Caco-2 (cell line): ENCODE measurements at regions not wholly inside any gene's neighbourhood (a gene's known extent, or its start where the extent isn't known, plus 50 kb on each side); places are given as distances from the start of the nearest gene placed in this dataset.

Experiments used
- BruUV-seq: library from RNA; stranded (reverse); fragments of 400-500 nt; replicated peaks from 2 replicates; lab custom pipeline; 2021; lab: Mats Ljungman, UMichigan
- CTCF ChIA-PET: fragments of 300-600 bp; sonication (Branson Sonifier 250); formaldehyde crosslinking; loops from one replicate; lab custom pipeline; 2022; ENCODE audit warnings: antibody characterized with exemption; lab: Charles Lee
- POLR2A ChIA-PET: fragments of 300-600 bp; sonication (Branson Sonifier 250); formaldehyde crosslinking; loops from one replicate; lab custom pipeline; 2022; ENCODE audit warnings: antibody characterized with exemption; lab: Charles Lee
- DNase-seq, 2 experiments: peaks; one replicate each; pipeline versions ENCODE4 v3.0.0 to v3.0.0-alpha.2; 2020 to 2022
- H3K27me3 ChIP-seq: replicated peaks from 2 replicates; pipeline ENCODE4 v1.6.0; 2011; ENCODE audit warnings: low read length; ENCODE audit not compliant: control insufficient read depth, insufficient read depth
- H3K36me3 ChIP-seq: 2 replicates; pipeline ENCODE4 v1.5.1; 2011; ENCODE audit warnings: low read length; ENCODE audit not compliant: control insufficient read depth, insufficient read depth
- H3K4me1 ChIP-seq: fragments of 250-450 bp; sonication (Bioruptor Pico); 2 replicates; pipeline ENCODE4 v1.5.1; 2020; ENCODE audit warnings: mild to moderate bottlenecking
- H3K4me3 ChIP-seq: 2 replicates; pipeline ENCODE4 v1.5.1; 2011; ENCODE audit warnings: low read depth, mild to moderate bottlenecking, control low read depth, low read length
- H3K9me3 ChIP-seq: fragments of 250-450 bp; sonication (Bioruptor Pico); 2 replicates; pipeline ENCODE4 v1.5.1; 2020; ENCODE audit warnings: mild to moderate bottlenecking, moderate library complexity
- H3K27ac Mint-ChIP-seq: one replicate; pipeline ENCODE4 v1.8.0; 2022; ENCODE audit warnings: mixed read lengths; ENCODE audit not compliant: unreplicated experiment
- H3K27me3 Mint-ChIP-seq: one replicate; pipeline ENCODE4 v1.8.0; 2022; ENCODE audit warnings: mixed read lengths; ENCODE audit not compliant: insufficient read depth, unreplicated experiment
- H3K36me3 Mint-ChIP-seq: one replicate; pipeline ENCODE4 v1.8.0; 2022; ENCODE audit warnings: mild to moderate bottlenecking, mixed read lengths; ENCODE audit not compliant: insufficient read depth, unreplicated experiment
- H3K4me1 Mint-ChIP-seq: one replicate; pipeline ENCODE4 v1.8.0; 2022; ENCODE audit warnings: low read depth, mixed read lengths; ENCODE audit not compliant: unreplicated experiment
- H3K4me3 Mint-ChIP-seq: one replicate; pipeline ENCODE4 v1.8.0; 2022; ENCODE audit warnings: mild to moderate bottlenecking, moderate library complexity, mixed read lengths; ENCODE audit not compliant: unreplicated experiment
- H3K9me3 Mint-ChIP-seq: one replicate; pipeline ENCODE4 v1.8.0; 2022; ENCODE audit warnings: mixed read lengths; ENCODE audit not compliant: unreplicated experiment
- intact Hi-C: fragments of 100-400 bp; cut with micrococcal nuclease; formaldehyde crosslinking; loops from one replicate; pipeline ENCODE4 v1.10.0; 2022; ENCODE audit not compliant: unreplicated experiment
- TF ChIP-seq, protein P1 (sequence below), 2 experiments: fragments of 200-600 bp in 1 of 2; IDR thresholded peaks; 1 replicate in 1 of 2; 2 replicates in 1 of 2; pipeline versions ENCODE4 v1.5.1 to v1.8.0; 2011 to 2022; ENCODE audit warnings: antibody characterized with exemption in 1 of 2, control low read depth in 1 of 2, inconsistent platforms in 1 of 2, low read depth in 1 of 2, low read length in 1 of 2, mild to moderate bottlenecking in 1 of 2, moderate library complexity in 1 of 2; ENCODE audit not compliant: insufficient read depth in 1 of 2, severe bottlenecking in 1 of 2, unreplicated experiment in 1 of 2

DNA sequence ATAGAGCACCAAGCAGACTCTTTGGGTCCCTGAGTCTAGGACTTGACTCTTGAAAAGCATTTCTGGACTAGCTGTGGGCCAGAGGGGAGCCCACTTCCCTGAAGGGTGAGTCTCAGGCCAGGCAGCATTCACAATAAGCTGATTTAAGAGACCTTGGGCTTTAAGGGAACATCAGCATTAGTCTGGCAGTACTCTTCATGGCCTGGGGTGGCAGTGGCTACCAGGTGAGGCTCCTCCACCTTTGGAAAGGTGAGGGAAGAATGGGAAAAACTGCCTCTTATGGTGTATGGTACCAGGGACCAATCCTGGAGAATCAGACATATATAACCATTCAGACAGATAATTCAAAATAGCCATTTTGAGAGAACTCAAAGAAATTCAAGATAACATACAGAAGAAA is 599.9 kb upstream of the POU3F3 start:
- TF ChIP-seq, protein P1, sequence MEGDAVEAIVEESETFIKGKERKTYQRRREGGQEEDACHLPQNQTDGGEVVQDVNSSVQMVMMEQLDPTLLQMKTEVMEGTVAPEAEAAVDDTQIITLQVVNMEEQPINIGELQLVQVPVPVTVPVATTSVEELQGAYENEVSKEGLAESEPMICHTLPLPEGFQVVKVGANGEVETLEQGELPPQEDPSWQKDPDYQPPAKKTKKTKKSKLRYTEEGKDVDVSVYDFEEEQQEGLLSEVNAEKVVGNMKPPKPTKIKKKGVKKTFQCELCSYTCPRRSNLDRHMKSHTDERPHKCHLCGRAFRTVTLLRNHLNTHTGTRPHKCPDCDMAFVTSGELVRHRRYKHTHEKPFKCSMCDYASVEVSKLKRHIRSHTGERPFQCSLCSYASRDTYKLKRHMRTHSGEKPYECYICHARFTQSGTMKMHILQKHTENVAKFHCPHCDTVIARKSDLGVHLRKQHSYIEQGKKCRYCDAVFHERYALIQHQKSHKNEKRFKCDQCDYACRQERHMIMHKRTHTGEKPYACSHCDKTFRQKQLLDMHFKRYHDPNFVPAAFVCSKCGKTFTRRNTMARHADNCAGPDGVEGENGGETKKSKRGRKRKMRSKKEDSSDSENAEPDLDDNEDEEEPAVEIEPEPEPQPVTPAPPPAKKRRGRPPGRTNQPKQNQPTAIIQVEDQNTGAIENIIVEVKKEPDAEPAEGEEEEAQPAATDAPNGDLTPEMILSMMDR (IDR thresholded peaks at IDR 0.05; ENCODE audit: insufficient read depth in 1 of 2, low read depth in 1 of 2, low read length in 1 of 2, severe bottlenecking in 1 of 2, unreplicated experiment in 1 of 2) = peak; percentile 23 to 32
- Mint-ChIP-seq H3K9me3 (peaks cover 13% of the 10 kb centered on the region), H3K4me1 (no peaks in the 10 kb centered on the region), H3K36me3 (no peaks in the 10 kb centered on the region), H3K27me3 (no peaks in the 10 kb centered on the region), H3K27ac (no peak overlapping the region), H3K4me3 (no peak overlapping the region)
- intact Hi-C loops = loop anchor here (1.0 kb wide), 1 partner anchor 158 kb away; no protein-coding TSS in a partner anchor
- DNase-seq = peak in 1 of 2 experiments; percentile 23
- POLR2A ChIA-PET = no interaction called here
- Histone ChIP-seq H3K36me3 (no peaks in the 10 kb centered on the region), H3K27me3 (no peaks in the 10 kb centered on the region), H3K4me3 (no peak overlapping the region), H3K4me1 (no peaks in the 10 kb centered on the region), H3K9me3 (no peaks in the 10 kb centered on the region)
- CTCF ChIA-PET = no interaction called here
- no TSS peak for BruUV-seq

DNA sequence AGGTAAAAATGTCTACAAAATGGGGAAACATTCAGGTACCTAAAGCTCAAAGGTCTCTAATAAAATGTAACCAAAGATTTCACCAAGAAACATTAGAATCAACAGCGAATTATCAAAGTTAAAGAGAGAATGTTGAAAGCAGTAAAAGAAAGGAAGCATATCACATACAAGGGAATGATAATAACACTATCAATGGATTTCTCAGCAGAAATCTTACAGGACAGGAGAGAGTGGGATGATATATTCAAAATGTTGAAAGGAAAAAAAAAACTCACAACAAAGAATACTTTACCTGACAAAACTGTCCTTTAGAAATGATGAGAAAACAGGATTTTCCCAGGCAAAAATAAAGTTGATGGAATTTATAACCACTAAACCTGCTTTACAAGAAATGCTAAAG is 591.2 kb upstream of the POU3F3 start:
- no TSS peak for BruUV-seq
- DNase-seq = no peak
- POLR2A ChIA-PET = no interaction called here
- no peak overlapping the region for H3K4me3 Mint-ChIP-seq
- Histone ChIP-seq H3K4me1 (no peaks in the 10 kb centered on the region), H3K36me3 (no peaks in the 10 kb centered on the region), H3K4me3 (no peak overlapping the region), H3K27me3 (no peaks in the 10 kb centered on the region), H3K9me3 (peaks cover 12% of the 10 kb centered on the region)
- intact Hi-C loops = no loop called here
- TF ChIP-seq, protein P1 (IDR thresholded peaks at IDR 0.05; ENCODE audit: insufficient read depth in 1 of 2, low read depth in 1 of 2, low read length in 1 of 2, severe bottlenecking in 1 of 2, unreplicated experiment in 1 of 2) = no peak
- H3K27ac Mint-ChIP-seq = no peak overlapping the region
- peaks cover 52% of the 10 kb centered on the region for H3K9me3 Mint-ChIP-seq
- H3K4me1 Mint-ChIP-seq = no peaks in the 10 kb centered on the region
- no peaks in the 10 kb centered on the region for H3K27me3 Mint-ChIP-seq
- CTCF ChIA-PET = no interaction called here
- H3K36me3 Mint-ChIP-seq = no peaks in the 10 kb centered on the region

DNA sequence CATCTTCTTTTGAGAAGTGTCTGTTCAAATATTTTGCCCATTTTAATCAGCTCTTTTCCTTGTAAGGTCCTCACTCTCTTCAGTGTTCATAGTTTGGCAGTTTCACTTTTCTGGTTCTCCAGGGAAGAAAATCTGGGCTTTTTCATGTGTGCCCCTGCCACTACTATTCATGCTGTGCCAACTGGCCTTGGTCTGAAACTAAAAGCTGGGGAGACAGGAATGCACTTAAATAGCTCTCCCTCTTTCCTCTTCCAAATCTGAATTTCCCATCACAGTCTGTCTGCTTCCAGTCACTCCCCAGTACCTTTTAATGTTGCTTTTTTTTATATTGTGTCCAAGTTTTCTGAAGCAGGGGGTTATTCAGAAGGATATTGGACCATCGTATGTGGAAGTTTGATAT is 574.3 kb upstream of the POU3F3 start:
- no peaks in the 10 kb centered on the region for H3K9me3 ChIP-seq

More for the DNA sequence above, 574.3 kb upstream of the POU3F3 start:
- Histone ChIP-seq H3K4me3 (no peak overlapping the region), H3K4me1 (no peaks in the 10 kb centered on the region), H3K36me3 (no peaks in the 10 kb centered on the region), H3K27me3 (no peaks in the 10 kb centered on the region)
- POLR2A ChIA-PET = no interaction called here
- no peaks in the 10 kb centered on the region for H3K9me3 Mint-ChIP-seq
- H3K27me3 Mint-ChIP-seq = no peaks in the 10 kb centered on the region
- H3K4me3 Mint-ChIP-seq = no peak overlapping the region
- intact Hi-C loops = no loop called here
- TF ChIP-seq, protein P1 (IDR thresholded peaks at IDR 0.05; ENCODE audit: insufficient read depth in 1 of 2, low read depth in 1 of 2, low read length in 1 of 2, severe bottlenecking in 1 of 2, unreplicated experiment in 1 of 2) = no peak
- H3K4me1 Mint-ChIP-seq = no peaks in the 10 kb centered on the region
- H3K27ac Mint-ChIP-seq = no peak overlapping the region
- CTCF ChIA-PET = no interaction called here
- DNase-seq = no peak
- no peaks in the 10 kb centered on the region for H3K36me3 Mint-ChIP-seq
- BruUV-seq = no TSS peak
